Activated T-cell treated with anti-CD3 and anti-CD28 coated beads, Interleukin-2, amount 50 U/mL, for 48 hours (primary cell): ENCODE measurements at regions not wholly inside any gene's neighbourhood (a gene's known extent, or its start where the extent isn't known, plus 50 kb on each side); places are given as distances from the start of the nearest gene placed in this dataset.
"Not testable (repeated sequence)": the region's sequence is repeated elsewhere in the genome, so short reads cannot be mapped to it uniquely, and the experiment has no call there.

Experiments
- DNase-seq, 2 experiments: peaks; one replicate each; pipeline ENCODE4 v3.0.0-alpha.2; 2020

GRCh38 chr6:15897063-15897876 is 231.6 kb upstream of the MYLIP start:
- DNase-seq = no peak

GRCh38 chr6:15894973-15895725 is 232.3 kb upstream of the DTNBP1 start:
- DNase-seq = no peak

GRCh38 chr6:15893556-15894253 is 230.9 kb upstream of the DTNBP1 start:
- DNase-seq = no peak

- DNase-seq = no peak
Measured at GRCh38 chr6:15892369-15892768, 229.5 kb upstream of the DTNBP1 start.

- DNase-seq = no peak
Measured at GRCh38 chr6:15888798-15889772, 226.3 kb upstream of the DTNBP1 start.

- DNase-seq = no peak
Measured at GRCh38 chr6:15887491-15888461, 224.9 kb upstream of the DTNBP1 start.

- no peak for DNase-seq
Measured at GRCh38 chr6:15885624-15886023, 222.8 kb upstream of the DTNBP1 start.

- not testable (repeated sequence) for DNase-seq
Measured at GRCh38 chr6:15883593-15883992, 220.8 kb upstream of the DTNBP1 start.

- no peak for DNase-seq
Measured at GRCh38 chr6:15882915-15883314, 220.1 kb upstream of the DTNBP1 start.

GRCh38 chr6:15882345-15882744 is 219.5 kb upstream of the DTNBP1 start:
- DNase-seq = no peak

GRCh38 chr6:15881150-15881549 is 218.3 kb upstream of the DTNBP1 start:
- DNase-seq = no peak

- DNase-seq = no peak
Measured at GRCh38 chr6:15880262-15880973, 217.6 kb upstream of the DTNBP1 start.

- DNase-seq = peak; percentile 78 to 81
Measured at GRCh38 chr6:15879371-15880261, 216.8 kb upstream of the DTNBP1 start.

- DNase-seq = no peak
Measured at GRCh38 chr6:15877231-15877630, 214.4 kb upstream of the DTNBP1 start.

- no peak for DNase-seq
Measured at GRCh38 chr6:15876406-15876805, 213.6 kb upstream of the DTNBP1 start.

- DNase-seq = no peak
Measured at GRCh38 chr6:15875797-15876196, 213.0 kb upstream of the DTNBP1 start.

- no peak for DNase-seq
Measured at GRCh38 chr6:15874821-15875220, 212.0 kb upstream of the DTNBP1 start.

- DNase-seq = no peak
Measured at GRCh38 chr6:15874326-15874725, 211.5 kb upstream of the DTNBP1 start.
